ENCODE measurements at regions not wholly inside any gene's neighbourhood (a gene's known extent, or its start where the extent isn't known, plus 50 kb on each side); places are given as distances from the start of the nearest gene placed in this dataset.

- no peak for TF ChIP-seq POLR2A (IDR thresholded peaks at IDR 0.05; ENCODE audit: low read length)
- no peak for TF ChIP-seq GATA1 (IDR thresholded peaks at IDR 0.05; ENCODE audit: low read depth, low read length)
Measured at GRCh38 chr14:104296388-104297312, 158.3 kb downstream of the KIF26A start.

Data from erythroblast (primary cell).